A673 (cell line): ENCODE measurements at regions not wholly inside any gene's neighbourhood (a gene's known extent, or its start where the extent isn't known, plus 50 kb on each side); places are given as distances from the start of the nearest gene placed in this dataset.
A peak's percentile ranks its signal among the peaks of the same experiment; 100 is the strongest.

Experiments used
- BruUV-seq: library from RNA; stranded (reverse); fragments of 400-500 nt; replicated peaks from 2 replicates; lab custom pipeline; 2021; lab: Mats Ljungman, UMichigan
- CTCF ChIA-PET: fragments of 300-600 bp; sonication (Branson Sonifier 250); formaldehyde crosslinking; loops from one replicate; lab custom pipeline; 2022; ENCODE audit warnings: antibody characterized with exemption; lab: Charles Lee
- POLR2A ChIA-PET: fragments of 300-600 bp; sonication (Branson Sonifier 250); formaldehyde crosslinking; loops from one replicate; lab custom pipeline; 2022; ENCODE audit warnings: antibody characterized with exemption; ENCODE audit not compliant: low non-redundant PET; lab: Charles Lee
- DNase-seq: peaks from one replicate; pipeline ENCODE4 v3.0.0-alpha.2; 2015; ENCODE audit warnings: low spot score
- H3K27ac ChIP-seq: fragments of 200-600 bp; sonication (generic); 2 replicates; pipeline ENCODE4 v1.5.1; 2016; ENCODE audit warnings: mixed run types, low read depth, mild to moderate bottlenecking, mixed read lengths, antibody characterized with exemption, low read length; ENCODE audit not compliant: poor library complexity, severe bottlenecking
- H3K27me3 ChIP-seq: fragments of 200-600 bp; sonication (generic); replicated peaks from 2 replicates; pipeline ENCODE4 v1.6.1; 2017; ENCODE audit warnings: mixed run types, low read depth, mild to moderate bottlenecking, mixed read lengths, antibody characterized with exemption, low read length; ENCODE audit not compliant: insufficient read depth, poor library complexity
- H3K36me3 ChIP-seq: fragments of 200-600 bp; sonication (generic); 2 replicates; pipeline ENCODE4 v1.6.1; 2016; ENCODE audit warnings: mixed run types, mild to moderate bottlenecking, mixed read lengths, antibody characterized with exemption, low read length; ENCODE audit not compliant: insufficient read depth, poor library complexity, severe bottlenecking
- H3K4me1 ChIP-seq: fragments of 200-600 bp; sonication (generic); 2 replicates; pipeline ENCODE4 v1.6.1; 2017; ENCODE audit warnings: mixed run types, mild to moderate bottlenecking, mixed read lengths, antibody characterized with exemption, low read length; ENCODE audit not compliant: insufficient read depth, poor library complexity, severe bottlenecking
- H3K4me3 ChIP-seq: fragments of 200-600 bp; sonication (generic); 2 replicates; pipeline ENCODE4 v1.5.1; 2016; ENCODE audit warnings: low read depth, mixed run types, mild to moderate bottlenecking, mixed read lengths, low read length; ENCODE audit not compliant: poor library complexity, severe bottlenecking
- H3K9me3 ChIP-seq: fragments of 200-600 bp; sonication (generic); 2 replicates; pipeline ENCODE4 v1.6.1; 2016; ENCODE audit warnings: mixed run types, low read depth, mild to moderate bottlenecking, mixed read lengths, antibody characterized with exemption, low read length; ENCODE audit not compliant: poor library complexity, severe bottlenecking
- CTCF ChIP-seq: fragments of 300-800, 200-600 bp; sonication (generic); conservative IDR thresholded peaks from 2 replicates; pipeline ENCODE4 v1.5.1; 2017; ENCODE audit warnings: low read depth, mild to moderate bottlenecking, antibody characterized with exemption, low read length, moderate library complexity, mixed read lengths
- EZH2 ChIP-seq: fragments of 200-600 bp; sonication (generic); IDR thresholded peaks from 2 replicates; pipeline ENCODE4 v1.6.1; 2017; ENCODE audit warnings: borderline replicate concordance, low read depth, mild to moderate bottlenecking, mixed read lengths, antibody characterized with exemption, low read length; ENCODE audit not compliant: poor library complexity, severe bottlenecking
- intact Hi-C: fragments of 100-400 bp; cut with micrococcal nuclease; formaldehyde crosslinking; loops from one replicate; pipeline ENCODE4 v1.10.0; 2022; ENCODE audit not compliant: unreplicated experiment

- BruUV-seq, result no TSS peak
- peaks cover 34% of the 10 kb centered on the region for H3K9me3 ChIP-seq
- intact Hi-C loops, result no loop called here
- no peaks in the 10 kb centered on the region for H3K36me3 ChIP-seq
- no peak overlapping the region for H3K27ac ChIP-seq
- no peak overlapping the region for H3K4me3 ChIP-seq
- DNase-seq, result no peak
- H3K27me3 ChIP-seq, result no peaks in the 10 kb centered on the region
- H3K4me1 ChIP-seq, result no peaks in the 10 kb centered on the region
- TF ChIP-seq CTCF (no peak), EZH2 (no peak)
- ChIA-PET POLR2A (no interaction called here), CTCF (no interaction called here)
Observed at GRCh38 chr3:118369892-118370491, 664.7 kb downstream of the IGSF11 start.

GRCh38 chr3:118380576-118380975 lies 654.1 kb downstream of the IGSF11 start:
- no peak for TF ChIP-seq EZH2
- BruUV-seq, result no TSS peak
- intact Hi-C loops, result no loop called here
- no peaks in the 10 kb centered on the region for H3K9me3 ChIP-seq
- H3K36me3 ChIP-seq, result no peaks in the 10 kb centered on the region
- DNase-seq, result peak; percentile 3
- H3K27ac ChIP-seq, result no peak overlapping the region
- H3K4me3 ChIP-seq, result no peak overlapping the region
- no peaks in the 10 kb centered on the region for H3K4me1 ChIP-seq
- CTCF ChIA-PET, result no interaction called here
- H3K27me3 ChIP-seq, result no peaks in the 10 kb centered on the region
- POLR2A ChIA-PET, result no interaction called here

GRCh38 chr3:118396491-118396890 lies 638.2 kb downstream of the IGSF11 start:
- BruUV-seq, result no TSS peak
- intact Hi-C loops, result no loop called here
- ChIA-PET CTCF (no interaction called here), POLR2A (no interaction called here)
- Histone ChIP-seq H3K4me3 (no peak overlapping the region), H3K4me1 (no peaks in the 10 kb centered on the region), H3K36me3 (no peaks in the 10 kb centered on the region), H3K9me3 (no peaks in the 10 kb centered on the region), H3K27ac (no peak overlapping the region), H3K27me3 (no peaks in the 10 kb centered on the region)
- TF ChIP-seq CTCF (no peak), EZH2 (no peak)
- DNase-seq, result no peak

- TF ChIP-seq CTCF, result no peak
- no peak for TF ChIP-seq EZH2
- Histone ChIP-seq H3K4me3 (no peak overlapping the region), H3K27ac (no peak overlapping the region), H3K27me3 (no peaks in the 10 kb centered on the region), H3K9me3 (no peaks in the 10 kb centered on the region), H3K4me1 (no peaks in the 10 kb centered on the region), H3K36me3 (no peaks in the 10 kb centered on the region)
- intact Hi-C loops, result no loop called here
- CTCF ChIA-PET, result no interaction called here
- no TSS peak for BruUV-seq
- POLR2A ChIA-PET, result no interaction called here
- no peak for DNase-seq
Observed at GRCh38 chr3:118400086-118400485, 634.6 kb downstream of the IGSF11 start.
